ENCODE measurements at regions not wholly inside any gene's neighbourhood (a gene's known extent, or its start where the extent isn't known, plus 50 kb on each side); places are given as distances from the start of the nearest gene placed in this dataset.

- no peaks in the 10 kb centered on the region for H3K4me1 ChIP-seq (ENCODE audit: insufficient read depth, low read length)
- no peaks in the 10 kb centered on the region for H3K9me3 Mint-ChIP-seq
- no peak overlapping the region for H3K27ac Mint-ChIP-seq
- no peak overlapping the region for H2BK15ac ChIP-seq (ENCODE audit: low read depth, low read length)
- H3K23me2 ChIP-seq (ENCODE audit: insufficient read length, low read depth, low read length, poor library complexity, severe bottlenecking): no peaks in the 10 kb centered on the region
- H3K27ac ChIP-seq (ENCODE audit: insufficient read length, low read depth, low read length): no peak overlapping the region
- no peak for DNase-seq
- whole genome bisulfite sequencing (ENCODE audit: extremely low coverage, insufficient read length, low lambda C conversion rate): no CpG with 5 or more reads among the region's 6 CpGs
- H3K79me1 ChIP-seq (ENCODE audit: insufficient read depth, low read depth, low read length, poor library complexity, severe bottlenecking): no peaks in the 10 kb centered on the region
- no peak overlapping the region for H3K9ac ChIP-seq (ENCODE audit: extremely low read depth, insufficient read length, low read length)
- H3K27me3 ChIP-seq (ENCODE audit: insufficient read depth, low read length): no peaks in the 10 kb centered on the region
- peaks cover 2% of the 10 kb centered on the region; the same call in 1 of the 2 replicates for H3K27me3 Mint-ChIP-seq (ENCODE audit: low read depth)
- no peak for TF ChIP-seq CTCF (conservative IDR thresholded peaks at IDR 0.05)
- H3K4me2 ChIP-seq (ENCODE audit: insufficient read depth, insufficient read length, low read length): no peak overlapping the region
- no peaks in the 10 kb centered on the region for H3K36me3 Mint-ChIP-seq (ENCODE audit: insufficient read depth in 1 of 3, low read depth in 3 of 3)
- no peak overlapping the region for H3K18ac ChIP-seq (ENCODE audit: insufficient read length, low read depth, low read length)
- H3K9me3 ChIP-seq (ENCODE audit: control insufficient read depth, low read depth, low read length): no peaks in the 10 kb centered on the region
- no peak overlapping the region for H2BK12ac ChIP-seq (ENCODE audit: insufficient read length, low read depth, low read length)
- no peak overlapping the region for H4K8ac ChIP-seq (replicated peaks; ENCODE audit: insufficient read length, low read depth, low read length)
- no peak overlapping the region for H2BK20ac ChIP-seq (ENCODE audit: low read depth, low read length, poor library complexity, severe bottlenecking)
- no peak overlapping the region for H2BK5ac ChIP-seq (ENCODE audit: insufficient read length, low read length)
- no peak overlapping the region for H3K14ac ChIP-seq (ENCODE audit: insufficient read depth, low read length)
- H3K4ac ChIP-seq (ENCODE audit: low read depth, low read length): no peak overlapping the region
- H2AFZ ChIP-seq (ENCODE audit: low read length): no peak overlapping the region
- no peaks in the 10 kb centered on the region for H4K20me1 ChIP-seq (ENCODE audit: control insufficient read depth, insufficient read depth, insufficient read length)
- H2AK5ac ChIP-seq (ENCODE audit: insufficient read length, low read length): no peak overlapping the region
- no peak overlapping the region for H3K56ac ChIP-seq (ENCODE audit: insufficient read length, low read depth, low read length)
- no peak overlapping the region for H3K4me3 Mint-ChIP-seq
- no peak overlapping the region for H4K91ac ChIP-seq (ENCODE audit: insufficient read length, low read depth, low read length)
- H3K4me1 Mint-ChIP-seq: peaks cover 0 to 2% of the 10 kb centered on the region in 2 experiments; a peak in 1 of 4 replicates
- no peak overlapping the region for H4K5ac ChIP-seq (ENCODE audit: insufficient read length, low read depth, low read length)
- H3K23ac ChIP-seq (ENCODE audit: insufficient read length, low read depth, low read length): no peak overlapping the region
- H3T11ph ChIP-seq (ENCODE audit: low read length): no peak overlapping the region
- no peak overlapping the region for H2BK120ac ChIP-seq (ENCODE audit: low read depth, low read length, poor library complexity, severe bottlenecking)
- H3K79me2 ChIP-seq (ENCODE audit: insufficient read depth, low read length): no peaks in the 10 kb centered on the region
Observed at GRCh38 chr10:71902351-71902750, 51.3 kb upstream of the PSAP start.
